HepG2 (cell line): ENCODE measurements at regions not wholly inside any gene's neighbourhood (a gene's known extent, or its start where the extent isn't known, plus 50 kb on each side); places are given as distances from the start of the nearest gene placed in this dataset.

ENCODE experiments used
- KDM5B ChIP-seq: sonication (generic); formaldehyde crosslinking; IDR thresholded peaks from 2 replicates; pipeline ENCODE4 v1.4.0; 2020; ENCODE audit warnings: missing genetic modification reagents, mild to moderate bottlenecking, borderline replicate concordance
- LRRFIP1 ChIP-seq: sonication (generic); formaldehyde crosslinking; conservative IDR thresholded peaks from 2 replicates; pipeline ENCODE4 v1.4.0; 2020; ENCODE audit warnings: missing genetic modification reagents
- RERE ChIP-seq: IDR thresholded peaks from 2 replicates; pipeline ENCODE4 v1.6.1; 2016; ENCODE audit warnings: low read depth, missing genetic modification reagents, missing compliant biosample characterization
- ZBED4 ChIP-seq: sonication (generic); formaldehyde crosslinking; IDR thresholded peaks from 2 replicates; pipeline ENCODE4 v1.4.0; 2020; ENCODE audit warnings: missing genetic modification reagents, borderline replicate concordance

- TF ChIP-seq ZBED4 (CRISPR knock-in tag) = no peak
- TF ChIP-seq KDM5B (CRISPR knock-in tag) = no peak
- no peak for TF ChIP-seq RERE
- no peak for TF ChIP-seq LRRFIP1
- TF ChIP-seq, all 625 proteins: peak for 0
Observed at GRCh38 chr7:86013662-86014061, 630.0 kb upstream of the GRM3 start (continued).
